ENCODE measurements at regions not wholly inside any gene's neighbourhood (a gene's known extent, or its start where the extent isn't known, plus 50 kb on each side); places are given as distances from the start of the nearest gene placed in this dataset.

GRCh38 chr2:22734373-22735045 lies 650.5 kb upstream of the KLHL29 start:
- Histone ChIP-seq H3K4ac (ENCODE audit: low read length) (no peak overlapping the region), H3K14ac (ENCODE audit: low read length) (no peak overlapping the region), H4K8ac (ENCODE audit: low read depth, low read length) (no peak overlapping the region), H3K79me1 (ENCODE audit: low read depth, low read length) (no peaks in the 10 kb centered on the region), H3K4me1 (ENCODE audit: control insufficient read depth in 2 of 2, insufficient read depth in 1 of 2, low read depth in 1 of 2, low read length in 2 of 2) (no peaks in the 10 kb centered on the region), H2BK12ac (ENCODE audit: low read length) (no peak overlapping the region), H2BK120ac (ENCODE audit: low read depth, low read length) (no peak overlapping the region), H3K4me3 (ENCODE audit: low read length in 2 of 2) (no peak overlapping the region), H2BK5ac (ENCODE audit: low read length) (no peak overlapping the region), H2BK15ac (ENCODE audit: low read length) (no peak overlapping the region), H3K9ac (ENCODE audit: low read depth, low read length, poor library complexity) (no peak overlapping the region), H3K4me2 (ENCODE audit: insufficient read depth, low read length, poor library complexity, severe bottlenecking) (no peak overlapping the region), H3K9me3 (replicated peaks in 1 of 2; ENCODE audit: control insufficient read depth in 2 of 2, insufficient read depth in 1 of 2, low read depth in 1 of 2, low read length in 2 of 2) (no peaks in the 10 kb centered on the region), H4K91ac (ENCODE audit: low read depth, low read length, poor library complexity) (no peak overlapping the region), H3K27me3 (ENCODE audit: control insufficient read depth in 3 of 3, insufficient read depth in 3 of 3, low read depth in 1 of 3, low read length in 3 of 3) (no peaks in the 10 kb centered on the region), H2AFZ (ENCODE audit: low read length) (no peak overlapping the region), H3K18ac (ENCODE audit: low read length) (no peak overlapping the region), H3K23ac (ENCODE audit: low read depth, low read length, poor library complexity) (no peak overlapping the region), H2AK5ac (ENCODE audit: low read depth, low read length) (no peak overlapping the region), H3K27ac (replicated peaks; ENCODE audit: low read length) (no peak overlapping the region), H3K36me3 (replicated peaks in 1 of 2; ENCODE audit: control insufficient read depth in 2 of 2, insufficient read depth in 2 of 2, low read length in 2 of 2) (no peaks in the 10 kb centered on the region)
- no peak for DNase-seq (ENCODE audit: low spot score)
- no CpG with 5 or more reads among the region's 1 CpG for WGBS, 2 donors (ENCODE audit: extremely low coverage in 2 of 2, insufficient read length in 2 of 2, insufficient replicate concordance in 1 of 2)

- Histone ChIP-seq H3K4me3 (ENCODE audit: low read length in 2 of 2) (no peak overlapping the region), H3K14ac (ENCODE audit: low read length) (no peak overlapping the region), H3K79me1 (ENCODE audit: low read depth, low read length) (no peaks in the 10 kb centered on the region), H3K36me3 (replicated peaks in 1 of 2; ENCODE audit: control insufficient read depth in 2 of 2, insufficient read depth in 2 of 2, low read length in 2 of 2) (no peaks in the 10 kb centered on the region), H2AFZ (ENCODE audit: low read length) (no peak overlapping the region), H3K27me3 (ENCODE audit: control insufficient read depth in 3 of 3, insufficient read depth in 3 of 3, low read depth in 1 of 3, low read length in 3 of 3) (no peaks in the 10 kb centered on the region), H2BK15ac (ENCODE audit: low read length) (no peak overlapping the region), H2BK5ac (ENCODE audit: low read length) (no peak overlapping the region), H4K91ac (ENCODE audit: low read depth, low read length, poor library complexity) (no peak overlapping the region), H2BK120ac (ENCODE audit: low read depth, low read length) (no peak overlapping the region), H3K18ac (ENCODE audit: low read length) (no peak overlapping the region), H3K9me3 (replicated peaks in 1 of 2; ENCODE audit: control insufficient read depth in 2 of 2, insufficient read depth in 1 of 2, low read depth in 1 of 2, low read length in 2 of 2) (no peaks in the 10 kb centered on the region), H3K4me2 (ENCODE audit: insufficient read depth, low read length, poor library complexity, severe bottlenecking) (no peak overlapping the region), H4K8ac (ENCODE audit: low read depth, low read length) (no peak overlapping the region), H3K27ac (replicated peaks; ENCODE audit: low read length) (no peak overlapping the region), H2AK5ac (ENCODE audit: low read depth, low read length) (no peak overlapping the region), H3K4me1 (ENCODE audit: control insufficient read depth in 2 of 2, insufficient read depth in 1 of 2, low read depth in 1 of 2, low read length in 2 of 2) (no peaks in the 10 kb centered on the region), H3K9ac (ENCODE audit: low read depth, low read length, poor library complexity) (no peak overlapping the region), H2BK12ac (ENCODE audit: low read length) (no peak overlapping the region), H3K23ac (ENCODE audit: low read depth, low read length, poor library complexity) (no peak overlapping the region), H3K4ac (ENCODE audit: low read length) (no peak overlapping the region)
- WGBS, 2 donors (ENCODE audit: extremely low coverage in 2 of 2, insufficient read length in 2 of 2, insufficient replicate concordance in 1 of 2), result no CpG with 5 or more reads among the region's 3 CpGs
- no peak for DNase-seq (ENCODE audit: low spot score)
Measured at GRCh38 chr2:22737144-22737543, 647.8 kb upstream of the KLHL29 start.

- H2BK12ac ChIP-seq (ENCODE audit: low read length), result no peak overlapping the region
- no CpG with 5 or more reads among the region's 3 CpGs for WGBS, 2 donors (ENCODE audit: extremely low coverage in 2 of 2, insufficient read length in 2 of 2, insufficient replicate concordance in 1 of 2)
- no peak overlapping the region for H4K91ac ChIP-seq (ENCODE audit: low read depth, low read length, poor library complexity)
- no peak overlapping the region for H3K14ac ChIP-seq (ENCODE audit: low read length)
- H2AFZ ChIP-seq (ENCODE audit: low read length), result no peak overlapping the region
- H3K27me3 ChIP-seq (ENCODE audit: control insufficient read depth in 3 of 3, insufficient read depth in 3 of 3, low read depth in 1 of 3, low read length in 3 of 3), result no peaks in the 10 kb centered on the region
- no peak overlapping the region for H3K4ac ChIP-seq (ENCODE audit: low read length)
- no peak overlapping the region for H3K23ac ChIP-seq (ENCODE audit: low read depth, low read length, poor library complexity)
- no peaks in the 10 kb centered on the region for H3K36me3 ChIP-seq (replicated peaks in 1 of 2; ENCODE audit: control insufficient read depth in 2 of 2, insufficient read depth in 2 of 2, low read length in 2 of 2)
- H3K79me1 ChIP-seq (ENCODE audit: low read depth, low read length), result no peaks in the 10 kb centered on the region
- DNase-seq (ENCODE audit: low spot score), result no peak
- no peak overlapping the region for H3K4me3 ChIP-seq (ENCODE audit: low read length in 2 of 2)
- H2BK120ac ChIP-seq (ENCODE audit: low read depth, low read length), result no peak overlapping the region
- H3K27ac ChIP-seq (replicated peaks; ENCODE audit: low read length), result no peak overlapping the region
- H2BK5ac ChIP-seq (ENCODE audit: low read length), result no peak overlapping the region
- H4K8ac ChIP-seq (ENCODE audit: low read depth, low read length), result no peak overlapping the region
- H3K4me2 ChIP-seq (ENCODE audit: insufficient read depth, low read length, poor library complexity, severe bottlenecking), result no peak overlapping the region
- no peak overlapping the region for H2AK5ac ChIP-seq (ENCODE audit: low read depth, low read length)
- H3K9ac ChIP-seq (ENCODE audit: low read depth, low read length, poor library complexity), result no peak overlapping the region
- no peaks in the 10 kb centered on the region for H3K4me1 ChIP-seq (ENCODE audit: control insufficient read depth in 2 of 2, insufficient read depth in 1 of 2, low read depth in 1 of 2, low read length in 2 of 2)
- H3K9me3 ChIP-seq (replicated peaks in 1 of 2; ENCODE audit: control insufficient read depth in 2 of 2, insufficient read depth in 1 of 2, low read depth in 1 of 2, low read length in 2 of 2), result no peaks in the 10 kb centered on the region
- no peak overlapping the region for H2BK15ac ChIP-seq (ENCODE audit: low read length)
- no peak overlapping the region for H3K18ac ChIP-seq (ENCODE audit: low read length)
Measured at GRCh38 chr2:22741216-22741615, 643.8 kb upstream of the KLHL29 start.

DNA sequence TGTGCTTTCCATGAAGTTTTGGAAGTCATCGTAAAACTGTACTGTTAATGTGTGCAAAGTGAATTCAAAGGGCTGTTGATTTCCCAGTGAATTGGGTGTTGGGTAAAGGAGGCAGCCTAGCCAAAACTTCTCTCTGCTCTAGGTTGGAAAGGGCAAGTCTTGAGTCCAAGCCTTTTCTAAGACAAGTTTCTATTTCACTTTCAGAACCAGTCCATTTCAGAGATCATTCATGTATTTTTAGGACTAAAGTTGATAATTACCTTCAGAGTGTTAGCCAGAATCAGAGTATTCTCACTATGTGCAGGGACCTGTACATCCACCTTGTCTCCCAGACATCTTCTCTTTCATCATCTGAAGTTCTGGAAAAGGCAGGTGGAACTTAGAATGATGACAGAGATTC lies 636.1 kb upstream of the KLHL29 start:
- H3K18ac ChIP-seq (ENCODE audit: low read length), result no peak overlapping the region
- H3K4me2 ChIP-seq (ENCODE audit: insufficient read depth, low read length, poor library complexity, severe bottlenecking), result no peak overlapping the region
- no peak overlapping the region for H3K4me3 ChIP-seq (ENCODE audit: low read length in 2 of 2)
- no CpG with 5 or more reads among the region's 1 CpG for WGBS, 2 donors (ENCODE audit: extremely low coverage in 2 of 2, insufficient read length in 2 of 2, insufficient replicate concordance in 1 of 2)
- H2BK5ac ChIP-seq (ENCODE audit: low read length), result no peak overlapping the region
- no peaks in the 10 kb centered on the region for H3K27me3 ChIP-seq (ENCODE audit: control insufficient read depth in 3 of 3, insufficient read depth in 3 of 3, low read depth in 1 of 3, low read length in 3 of 3)
- H3K4me1 ChIP-seq (ENCODE audit: control insufficient read depth in 2 of 2, insufficient read depth in 1 of 2, low read depth in 1 of 2, low read length in 2 of 2), result peaks cover 0 to 2% of the 10 kb centered on the region in 2 donors
- H3K36me3 ChIP-seq (replicated peaks in 1 of 2; ENCODE audit: control insufficient read depth in 2 of 2, insufficient read depth in 2 of 2, low read length in 2 of 2), result no peaks in the 10 kb centered on the region
- H3K9ac ChIP-seq (ENCODE audit: low read depth, low read length, poor library complexity), result no peak overlapping the region
- no peak overlapping the region for H3K23ac ChIP-seq (ENCODE audit: low read depth, low read length, poor library complexity)
- no peak overlapping the region for H2BK120ac ChIP-seq (ENCODE audit: low read depth, low read length)
- no peaks in the 10 kb centered on the region for H3K9me3 ChIP-seq (replicated peaks in 1 of 2; ENCODE audit: control insufficient read depth in 2 of 2, insufficient read depth in 1 of 2, low read depth in 1 of 2, low read length in 2 of 2)
- H3K27ac ChIP-seq (replicated peaks; ENCODE audit: low read length), result no peak overlapping the region
- no peak overlapping the region for H2AFZ ChIP-seq (ENCODE audit: low read length)
- no peak overlapping the region for H2BK12ac ChIP-seq (ENCODE audit: low read length)
- H3K14ac ChIP-seq (ENCODE audit: low read length), result no peak overlapping the region
- no peak overlapping the region for H3K4ac ChIP-seq (ENCODE audit: low read length)
- H2AK5ac ChIP-seq (ENCODE audit: low read depth, low read length), result no peak overlapping the region
- H4K91ac ChIP-seq (ENCODE audit: low read depth, low read length, poor library complexity), result no peak overlapping the region
- no peak overlapping the region for H2BK15ac ChIP-seq (ENCODE audit: low read length)
- no peak for DNase-seq (ENCODE audit: low spot score)
- H4K8ac ChIP-seq (ENCODE audit: low read depth, low read length), result no peak overlapping the region
- H3K79me1 ChIP-seq (ENCODE audit: low read depth, low read length), result no peaks in the 10 kb centered on the region
